SK-N-MC (cell line): ENCODE measurements at regions not wholly inside any gene's neighbourhood (a gene's known extent, or its start where the extent isn't known, plus 50 kb on each side); places are given as distances from the start of the nearest gene placed in this dataset.

ENCODE experiments used
- EZH2 ChIP-seq: fragments of 200-600 bp; sonication (generic); IDR thresholded peaks from one replicate; pipeline ENCODE4 v1.6.1; 2017; ENCODE audit warnings: antibody characterized with exemption
- POLR2AphosphoS5 ChIP-seq: IDR thresholded peaks from 2 replicates; pipeline ENCODE4 v1.6.1; 2012; ENCODE audit warnings: mild to moderate bottlenecking, low read depth, low read length, borderline replicate concordance

DNA sequence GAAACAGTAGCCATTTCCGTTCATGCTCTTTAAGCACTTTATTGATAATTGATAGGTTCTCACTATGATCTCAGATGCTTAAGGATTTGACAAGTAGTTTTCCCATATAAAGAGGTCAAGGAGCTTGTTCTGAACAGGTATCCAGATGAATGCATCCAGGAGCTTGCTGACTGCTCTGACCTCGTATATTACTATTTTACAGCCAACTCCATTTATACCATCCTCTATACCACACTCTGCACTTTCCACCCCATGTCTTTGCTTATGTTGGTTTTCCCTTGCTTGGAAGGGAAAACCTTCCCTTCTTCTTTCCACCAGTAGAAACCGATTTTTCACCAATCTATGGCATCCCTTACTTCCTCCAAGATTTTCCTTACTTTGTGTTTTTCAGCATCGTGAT, 107.2 kb downstream of the LHX9 start:
- TF ChIP-seq POLR2AphosphoS5, result no peak
- TF ChIP-seq EZH2, result no peak
